ENCODE measurements at regions not wholly inside any gene's neighbourhood (a gene's known extent, or its start where the extent isn't known, plus 50 kb on each side); places are given as distances from the start of the nearest gene placed in this dataset.

GRCh38 chrX:74133156-74133796 is 170.7 kb upstream of the ZCCHC13 start:
- peak; percentile 52 for DNase-seq (ENCODE audit: low spot score)
- TF ChIP-seq, protein P1, sequence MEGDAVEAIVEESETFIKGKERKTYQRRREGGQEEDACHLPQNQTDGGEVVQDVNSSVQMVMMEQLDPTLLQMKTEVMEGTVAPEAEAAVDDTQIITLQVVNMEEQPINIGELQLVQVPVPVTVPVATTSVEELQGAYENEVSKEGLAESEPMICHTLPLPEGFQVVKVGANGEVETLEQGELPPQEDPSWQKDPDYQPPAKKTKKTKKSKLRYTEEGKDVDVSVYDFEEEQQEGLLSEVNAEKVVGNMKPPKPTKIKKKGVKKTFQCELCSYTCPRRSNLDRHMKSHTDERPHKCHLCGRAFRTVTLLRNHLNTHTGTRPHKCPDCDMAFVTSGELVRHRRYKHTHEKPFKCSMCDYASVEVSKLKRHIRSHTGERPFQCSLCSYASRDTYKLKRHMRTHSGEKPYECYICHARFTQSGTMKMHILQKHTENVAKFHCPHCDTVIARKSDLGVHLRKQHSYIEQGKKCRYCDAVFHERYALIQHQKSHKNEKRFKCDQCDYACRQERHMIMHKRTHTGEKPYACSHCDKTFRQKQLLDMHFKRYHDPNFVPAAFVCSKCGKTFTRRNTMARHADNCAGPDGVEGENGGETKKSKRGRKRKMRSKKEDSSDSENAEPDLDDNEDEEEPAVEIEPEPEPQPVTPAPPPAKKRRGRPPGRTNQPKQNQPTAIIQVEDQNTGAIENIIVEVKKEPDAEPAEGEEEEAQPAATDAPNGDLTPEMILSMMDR (IDR thresholded peaks at IDR 0.05; ENCODE audit: borderline replicate concordance, control extremely low read depth, extremely low read depth, insufficient read depth, missing control alignments), result peak; percentile 51
- in situ Hi-C loops (cut with MboI; ENCODE audit: low sequenced_read_pairs, unreplicated experiment), result loop anchor here (5.0 kb wide), 1 partner anchor 276 kb away; no protein-coding TSS in a partner anchor

- TF ChIP-seq, protein P1 (IDR thresholded peaks at IDR 0.05; ENCODE audit: borderline replicate concordance, control extremely low read depth, extremely low read depth, insufficient read depth, missing control alignments), result no peak
- in situ Hi-C loops (cut with MboI; ENCODE audit: low sequenced_read_pairs, unreplicated experiment), result loop anchor here (5.0 kb wide), 1 partner anchor 275 kb away; no protein-coding TSS in a partner anchor
- DNase-seq (ENCODE audit: low spot score), result no peak
Measured at GRCh38 chrX:74132280-74132679, 171.7 kb upstream of the ZCCHC13 start.

DNA sequence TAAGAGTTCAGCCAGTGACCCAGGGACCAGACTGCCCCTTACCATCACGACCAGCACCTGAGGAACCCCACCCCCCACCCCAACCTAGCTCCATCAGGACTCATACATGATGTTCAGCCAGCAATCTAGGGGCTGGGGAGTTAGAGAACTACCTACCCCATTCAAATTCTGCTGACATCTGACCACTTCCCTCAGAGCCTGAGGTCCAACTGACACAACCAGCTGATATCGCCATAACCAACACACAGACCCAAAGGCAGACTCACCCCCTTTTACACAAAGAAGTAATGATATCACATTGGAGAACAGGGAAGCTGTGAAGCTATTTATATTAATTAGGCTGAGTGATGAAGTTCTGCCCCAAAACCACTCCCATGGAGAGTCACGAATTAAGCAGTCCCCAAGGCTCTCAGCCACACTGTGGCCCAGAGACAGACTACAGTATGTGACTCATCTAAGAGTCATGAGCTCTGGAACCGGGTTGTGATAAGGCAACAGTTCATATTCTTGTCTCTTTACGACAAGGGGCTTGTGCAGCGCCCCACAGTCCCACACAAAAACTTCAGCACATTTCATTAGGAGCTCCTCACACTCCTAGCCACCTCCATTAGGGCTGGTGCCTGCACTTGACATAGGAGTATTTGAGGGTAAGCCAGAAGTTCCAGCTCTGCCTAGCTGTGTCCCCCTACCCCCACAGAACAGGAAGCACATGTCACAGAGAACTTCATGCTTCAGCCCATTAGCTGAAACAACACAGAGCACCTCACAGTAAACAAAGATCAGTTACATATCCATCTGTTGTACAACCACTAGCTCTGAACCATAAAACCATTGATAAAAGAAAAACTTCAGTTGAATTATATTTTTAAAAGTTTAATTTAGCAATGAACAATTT is 184.7 kb upstream of the ZCCHC13 start:
- no peak for DNase-seq (ENCODE audit: low spot score)
- in situ Hi-C loops (cut with MboI; ENCODE audit: low sequenced_read_pairs, unreplicated experiment), result no loop called here
- TF ChIP-seq, protein P1 (IDR thresholded peaks at IDR 0.05; ENCODE audit: borderline replicate concordance, control extremely low read depth, extremely low read depth, insufficient read depth, missing control alignments), result no peak

- TF ChIP-seq, protein P1 (IDR thresholded peaks at IDR 0.05; ENCODE audit: borderline replicate concordance, control extremely low read depth, extremely low read depth, insufficient read depth, missing control alignments), result no peak
- in situ Hi-C loops (cut with MboI; ENCODE audit: low sequenced_read_pairs, unreplicated experiment), result no loop called here
- DNase-seq (ENCODE audit: low spot score), result no peak
Measured at GRCh38 chrX:74117962-74118902, 185.7 kb upstream of the ZCCHC13 start.

GRCh38 chrX:74111245-74111644 is 192.7 kb upstream of the ZCCHC13 start:
- in situ Hi-C loops (cut with MboI; ENCODE audit: low sequenced_read_pairs, unreplicated experiment), result no loop called here
- TF ChIP-seq, protein P1 (IDR thresholded peaks at IDR 0.05; ENCODE audit: borderline replicate concordance, control extremely low read depth, extremely low read depth, insufficient read depth, missing control alignments), result no peak
- DNase-seq (ENCODE audit: low spot score), result no peak

GRCh38 chrX:74107666-74108065 is 196.3 kb upstream of the ZCCHC13 start:
- DNase-seq (ENCODE audit: low spot score), result no peak
- TF ChIP-seq, protein P1 (IDR thresholded peaks at IDR 0.05; ENCODE audit: borderline replicate concordance, control extremely low read depth, extremely low read depth, insufficient read depth, missing control alignments), result no peak
- in situ Hi-C loops (cut with MboI; ENCODE audit: low sequenced_read_pairs, unreplicated experiment), result no loop called here

All from GM13976 (cell line).